ENCODE measurements at regions not wholly inside any gene's neighbourhood (a gene's known extent, or its start where the extent isn't known, plus 50 kb on each side); places are given as distances from the start of the nearest gene placed in this dataset.

- TF ChIP-seq SPI1 (IDR thresholded peaks at IDR 0.05; ENCODE audit: borderline replicate concordance, low read depth) = no peak
- H3K27me3 ChIP-seq (ENCODE audit: insufficient read depth, poor library complexity, severe bottlenecking) = peaks cover 2% of the 10 kb centered on the region
- H3K27ac ChIP-seq (replicated peaks) = no peak overlapping the region
- no peak for DNase-seq (ENCODE audit: low read depth in 1 of 2, low spot score in 1 of 2)
- H3K4me3 ChIP-seq (replicated peaks; ENCODE audit: insufficient read depth, low read length) = no peak overlapping the region
These were observed 522.2 kb downstream of the SOX2 start for GRCh38 chr3:182233957-182234356.

GRCh38 chr3:182234881-182235280 is 523.2 kb downstream of the SOX2 start:
- TF ChIP-seq POLR2AphosphoS5 (IDR thresholded peaks at IDR 0.05; ENCODE audit: low read depth) = no peak
- TF ChIP-seq SPI1 (IDR thresholded peaks at IDR 0.05; ENCODE audit: borderline replicate concordance, low read depth) = no peak
- TF ChIP-seq REST (IDR thresholded peaks at IDR 0.05; ENCODE audit: insufficient replicate concordance, low read depth) = no peak
- TF ChIP-seq GABPA (IDR thresholded peaks at IDR 0.05; ENCODE audit: low read depth) = no peak
- no peak for TF ChIP-seq CTCF (IDR thresholded peaks at IDR 0.05; ENCODE audit: insufficient read depth, low read length)
- no peak overlapping the region for H3K4me3 ChIP-seq (replicated peaks; ENCODE audit: insufficient read depth, low read length)
- H3K27ac ChIP-seq (replicated peaks) = no peak overlapping the region
- peaks cover 2% of the 10 kb centered on the region for H3K27me3 ChIP-seq (ENCODE audit: insufficient read depth, poor library complexity, severe bottlenecking)
- no peak for DNase-seq (ENCODE audit: low read depth in 1 of 2, low spot score in 1 of 2)

GRCh38 chr3:182235504-182235903 is 523.8 kb downstream of the SOX2 start:
- no peak for TF ChIP-seq REST (IDR thresholded peaks at IDR 0.05; ENCODE audit: insufficient replicate concordance, low read depth)
- no peak for TF ChIP-seq CTCF (IDR thresholded peaks at IDR 0.05; ENCODE audit: insufficient read depth, low read length)
- TF ChIP-seq POLR2AphosphoS5 (IDR thresholded peaks at IDR 0.05; ENCODE audit: low read depth) = no peak
- no peak for TF ChIP-seq SPI1 (IDR thresholded peaks at IDR 0.05; ENCODE audit: borderline replicate concordance, low read depth)
- no peak for TF ChIP-seq GABPA (IDR thresholded peaks at IDR 0.05; ENCODE audit: low read depth)
- Histone ChIP-seq H3K27ac (replicated peaks) (no peak overlapping the region), H3K4me3 (replicated peaks; ENCODE audit: insufficient read depth, low read length) (no peak overlapping the region), H3K27me3 (ENCODE audit: insufficient read depth, poor library complexity, severe bottlenecking) (peaks cover 2% of the 10 kb centered on the region)
- DNase-seq (ENCODE audit: low read depth in 1 of 2, low spot score in 1 of 2) = no peak

- Histone ChIP-seq H3K27ac (replicated peaks) (no peak overlapping the region), H3K4me3 (replicated peaks; ENCODE audit: insufficient read depth, low read length) (no peak overlapping the region), H3K27me3 (ENCODE audit: insufficient read depth, poor library complexity, severe bottlenecking) (peaks cover 2% of the 10 kb centered on the region)
- TF ChIP-seq CTCF (IDR thresholded peaks at IDR 0.05; ENCODE audit: insufficient read depth, low read length) = no peak
- no peak for TF ChIP-seq POLR2AphosphoS5 (IDR thresholded peaks at IDR 0.05; ENCODE audit: low read depth)
- no peak for TF ChIP-seq REST (IDR thresholded peaks at IDR 0.05; ENCODE audit: insufficient replicate concordance, low read depth)
- no peak for TF ChIP-seq SPI1 (IDR thresholded peaks at IDR 0.05; ENCODE audit: borderline replicate concordance, low read depth)
- no peak for TF ChIP-seq GABPA (IDR thresholded peaks at IDR 0.05; ENCODE audit: low read depth)
- DNase-seq (ENCODE audit: low read depth in 1 of 2, low spot score in 1 of 2) = no peak
These were observed 526.4 kb downstream of the SOX2 start for GRCh38 chr3:182238126-182238525.

All from HL-60 (cell line).